Neural cell (in vitro differentiated cells): ENCODE measurements at regions not wholly inside any gene's neighbourhood (a gene's known extent, or its start where the extent isn't known, plus 50 kb on each side); places are given as distances from the start of the nearest gene placed in this dataset.

ENCODE experiments used
- SMC3 ChIP-seq: fragments of 450-650 bp; conservative IDR thresholded peaks from 2 replicates; pipeline ENCODE4 v1.6.1; 2014; ENCODE audit warnings: antibody characterized with exemption, mild to moderate bottlenecking, moderate library complexity; ENCODE audit not compliant: poor library complexity
- TAF1 ChIP-seq: IDR thresholded peaks from 2 replicates; pipeline ENCODE4 v1.6.1; 2012; ENCODE audit warnings: low read depth

GRCh38 chr16:5751216-5751615, 653.6 kb upstream of the EEF2KMT start:
- TF ChIP-seq SMC3 = no peak
- no peak for TF ChIP-seq TAF1
